ENCODE measurements at regions not wholly inside any gene's neighbourhood (a gene's known extent, or its start where the extent isn't known, plus 50 kb on each side); places are given as distances from the start of the nearest gene placed in this dataset.

DNA sequence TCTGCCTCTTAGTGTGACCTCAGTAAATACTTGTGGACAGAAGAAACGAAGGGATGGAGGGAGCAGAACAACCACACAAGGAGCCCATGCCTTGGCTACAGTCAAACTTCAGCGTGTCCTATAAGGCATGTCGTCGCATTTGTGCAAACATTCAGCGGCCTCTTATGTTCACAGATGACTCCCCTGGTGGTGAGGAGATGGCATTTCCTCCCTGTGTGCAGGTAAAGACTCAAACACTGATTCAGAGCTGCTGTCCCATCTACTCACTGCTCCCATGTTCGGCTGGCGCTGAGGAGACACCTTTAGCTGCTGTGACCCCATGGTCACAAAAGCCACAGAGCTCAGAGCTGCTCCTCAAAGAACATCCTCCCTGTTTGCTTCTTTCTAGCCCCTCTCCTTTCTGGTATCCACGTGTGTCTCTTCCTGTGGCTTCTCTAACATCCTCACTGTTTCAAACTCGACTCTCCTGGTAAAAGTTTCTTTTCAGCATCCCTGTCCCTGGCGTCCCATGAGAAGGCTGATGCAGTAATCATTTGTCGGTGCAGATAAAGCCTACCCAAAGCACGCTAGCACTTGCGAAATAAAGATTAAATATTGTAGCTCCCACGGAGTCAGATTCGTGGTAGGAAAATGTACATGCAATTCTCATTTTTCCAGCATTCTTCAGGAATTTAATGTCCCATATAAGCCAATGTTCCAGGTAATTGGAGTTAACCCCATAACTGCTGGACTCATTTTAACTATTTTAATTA is 124.9 kb upstream of the NEBL start:
- DNase-seq (ENCODE audit: low spot score): peak; percentile 50

DNA sequence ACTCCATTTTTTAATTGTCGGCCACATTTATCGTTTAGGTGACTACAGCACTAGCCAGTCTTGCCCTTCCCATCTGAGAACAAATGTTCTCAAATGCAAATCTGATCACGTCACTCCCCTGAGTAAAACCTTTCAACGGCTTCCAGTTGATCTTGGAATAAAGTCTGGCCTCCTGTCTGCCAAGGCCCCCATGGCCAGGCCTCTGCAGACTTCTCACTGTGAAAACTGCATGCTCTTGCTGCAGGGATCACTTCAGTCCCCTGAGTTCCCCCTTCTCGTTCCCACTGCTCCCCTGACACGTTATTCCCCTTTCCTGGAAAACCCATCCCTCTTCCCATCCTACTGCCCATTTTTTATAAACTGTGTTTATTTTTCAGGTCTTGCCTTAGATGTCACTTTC is 124.1 kb upstream of the NEBL start:
- no peak for DNase-seq (ENCODE audit: low spot score)

DNA sequence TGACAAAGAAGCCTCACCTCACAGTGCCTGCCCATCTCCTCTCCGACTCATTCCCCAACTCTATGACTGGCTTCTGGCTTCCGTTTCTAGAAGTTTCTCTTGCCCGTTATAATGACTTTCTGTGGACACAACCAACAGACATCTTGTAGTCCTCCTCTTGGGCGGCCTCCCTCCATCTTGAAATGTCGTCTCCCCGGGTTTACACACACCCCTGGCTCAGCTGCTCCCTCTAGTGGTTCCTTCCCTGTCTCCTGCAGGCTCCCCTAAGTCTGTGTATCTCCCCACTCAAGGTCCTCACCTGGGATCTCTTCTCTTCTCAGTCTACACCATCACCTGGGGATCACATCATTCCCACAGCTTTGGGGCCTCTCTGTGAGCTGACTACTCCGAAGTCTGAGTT is 123.4 kb upstream of the NEBL start:
- DNase-seq (ENCODE audit: low spot score): no peak

DNA sequence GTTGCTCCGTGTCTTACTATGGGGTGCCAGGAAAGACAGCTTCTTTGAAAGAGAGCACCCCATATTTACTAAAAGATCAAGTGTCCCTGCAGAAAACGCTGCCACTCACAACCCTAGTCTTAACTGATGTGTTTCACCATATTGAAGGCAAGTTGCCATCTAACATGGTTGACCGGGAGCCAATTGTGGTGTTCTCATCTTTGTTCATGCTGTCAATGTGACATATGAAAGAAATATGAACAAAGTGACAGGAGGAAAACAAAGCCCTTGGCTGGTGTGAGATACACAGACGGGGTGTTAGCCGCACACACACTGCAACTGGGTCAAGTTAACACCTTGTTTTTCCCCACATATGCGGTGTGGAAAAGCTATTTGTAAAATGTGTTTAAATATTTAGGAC is 122.3 kb upstream of the NEBL start:
- no peak for DNase-seq (ENCODE audit: low spot score)

- no peak for DNase-seq (ENCODE audit: low spot score)
Measured at GRCh38 chr10:21015851-21016250, 118.7 kb upstream of the NEBL start.

DNA sequence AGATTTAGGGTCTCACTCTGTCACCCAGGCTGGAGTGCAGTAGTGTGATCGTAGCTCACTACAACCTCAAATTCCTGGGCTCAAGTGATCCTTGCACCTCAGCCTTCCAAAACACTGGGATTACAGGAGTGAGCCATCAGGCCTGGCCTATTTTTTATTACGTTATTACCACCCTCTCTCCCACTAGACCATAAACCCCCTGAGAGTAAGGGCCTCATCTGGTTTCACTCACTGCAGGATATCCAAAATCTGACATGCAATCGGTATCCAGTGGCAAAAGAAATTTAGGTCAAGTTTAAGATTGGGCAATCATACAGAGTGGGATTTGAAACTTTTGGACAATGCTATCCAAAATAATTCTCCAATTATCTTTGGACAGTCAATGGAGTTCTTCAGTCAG is 117.0 kb upstream of the NEBL start:
- no peak for DNase-seq (ENCODE audit: low spot score)

- no peak for DNase-seq (ENCODE audit: low spot score)
Measured at GRCh38 chr10:21011433-21012018, 114.4 kb upstream of the NEBL start.

DNA sequence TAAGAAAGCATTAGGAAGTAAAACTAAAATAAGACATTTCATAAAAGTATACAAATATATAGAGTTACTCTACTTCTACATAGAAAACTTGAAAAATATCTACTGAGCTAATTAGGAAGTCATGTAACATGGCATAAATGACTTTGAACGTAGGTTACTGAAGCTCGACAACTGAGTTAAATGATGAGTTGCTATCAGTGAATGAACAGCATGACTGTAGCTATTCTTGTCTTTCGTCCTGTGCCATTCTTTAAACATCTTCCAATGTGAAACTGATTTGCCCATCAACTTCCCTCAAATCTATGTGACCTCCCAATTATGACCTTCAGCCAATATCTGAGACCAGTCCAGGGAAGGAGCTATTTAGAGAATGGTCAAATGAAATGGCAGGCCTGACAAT is 113.5 kb upstream of the NEBL start:
- DNase-seq (ENCODE audit: low spot score): no peak

- DNase-seq (ENCODE audit: low spot score): no peak
Measured at GRCh38 chr10:21003240-21003822, 106.2 kb upstream of the NEBL start.

GRCh38 chr10:21002091-21002878 is 105.2 kb upstream of the NEBL start:
- peak; percentile 64 for DNase-seq (ENCODE audit: low spot score)

- DNase-seq (ENCODE audit: low spot score): no peak
Measured at GRCh38 chr10:20999699-21000098, 102.6 kb upstream of the NEBL start.

GRCh38 chr10:20998036-20998435 is 100.9 kb upstream of the NEBL start:
- no peak for DNase-seq (ENCODE audit: low spot score)

DNA sequence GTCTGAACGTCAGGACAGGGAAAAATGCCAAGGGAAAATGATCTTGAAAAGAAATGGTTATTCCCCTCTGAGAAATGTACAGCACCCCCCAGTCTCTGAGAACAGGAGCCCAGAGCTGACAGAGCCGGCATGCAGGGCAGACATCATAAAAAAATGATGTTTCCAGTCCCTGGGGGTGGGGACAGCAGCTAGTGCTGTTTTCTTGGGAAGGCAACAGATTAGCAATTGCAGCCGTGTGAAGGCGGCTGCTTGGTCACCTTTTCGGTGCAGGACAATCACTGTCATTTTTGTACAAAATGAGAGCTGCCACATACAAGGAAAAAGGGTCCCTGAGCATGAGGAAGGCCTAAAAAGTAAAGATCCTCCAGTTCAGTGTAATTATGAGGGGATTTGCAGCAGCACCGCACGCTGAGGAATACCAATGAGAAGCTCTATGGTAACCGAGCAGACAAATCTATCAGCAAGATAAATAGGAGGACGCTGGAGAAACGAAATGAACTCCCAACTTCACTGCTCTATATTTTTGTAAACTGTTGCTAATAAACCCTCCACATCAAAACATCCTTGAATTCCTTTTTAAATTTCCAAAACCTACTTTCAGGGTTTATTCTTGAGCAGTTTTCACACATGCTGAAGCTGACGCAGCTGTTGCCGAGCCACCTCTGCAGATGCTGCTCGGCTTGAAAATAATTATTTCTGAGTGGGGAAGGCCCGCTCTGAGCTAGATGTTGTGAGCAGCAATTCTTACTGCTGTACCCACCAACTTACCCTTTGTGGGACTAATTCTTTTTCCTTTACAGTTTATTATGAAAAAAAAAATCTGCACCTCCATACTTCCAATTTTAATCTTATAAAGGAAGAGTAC is 98.2 kb upstream of the NEBL start:
- peak; percentile 69 for DNase-seq (ENCODE audit: low spot score)

DNA sequence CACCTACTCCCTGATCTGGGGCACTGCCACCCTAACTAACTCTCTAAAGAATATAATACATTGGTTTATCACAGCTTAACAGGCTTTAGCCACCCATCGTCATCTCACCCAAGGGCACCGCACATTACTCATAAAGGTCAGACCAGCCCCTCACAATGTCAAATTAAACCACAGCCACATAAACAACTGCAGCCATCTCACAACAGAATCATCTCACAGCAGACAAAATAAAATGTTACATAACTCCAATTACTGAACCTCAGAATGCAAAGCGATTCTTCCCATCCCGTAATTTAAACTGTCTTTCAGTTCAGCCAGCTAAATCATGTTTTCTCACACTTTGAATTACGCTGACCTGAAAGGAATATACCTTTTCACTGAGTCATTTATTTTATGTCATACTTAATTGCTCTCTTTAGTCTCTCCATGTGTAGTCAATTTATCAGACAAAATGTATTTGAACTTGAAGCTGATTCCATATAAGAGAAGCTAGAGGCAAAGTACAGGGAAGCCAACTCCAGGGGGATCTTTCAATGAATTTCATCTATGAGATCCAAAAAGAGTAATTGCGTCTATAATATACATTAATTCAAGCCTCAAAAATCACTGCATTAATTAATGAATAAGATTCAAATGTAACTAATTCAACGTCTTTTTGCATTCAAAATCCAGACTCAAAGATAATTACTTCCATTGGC is 96.9 kb upstream of the NEBL start:
- no peak for DNase-seq (ENCODE audit: low spot score)

- DNase-seq (ENCODE audit: low spot score): no peak
Measured at GRCh38 chr10:20993389-20993788, 96.3 kb upstream of the NEBL start.

- DNase-seq (ENCODE audit: low spot score): no peak
Measured at GRCh38 chr10:20991526-20991925, 94.4 kb upstream of the NEBL start.

DNA sequence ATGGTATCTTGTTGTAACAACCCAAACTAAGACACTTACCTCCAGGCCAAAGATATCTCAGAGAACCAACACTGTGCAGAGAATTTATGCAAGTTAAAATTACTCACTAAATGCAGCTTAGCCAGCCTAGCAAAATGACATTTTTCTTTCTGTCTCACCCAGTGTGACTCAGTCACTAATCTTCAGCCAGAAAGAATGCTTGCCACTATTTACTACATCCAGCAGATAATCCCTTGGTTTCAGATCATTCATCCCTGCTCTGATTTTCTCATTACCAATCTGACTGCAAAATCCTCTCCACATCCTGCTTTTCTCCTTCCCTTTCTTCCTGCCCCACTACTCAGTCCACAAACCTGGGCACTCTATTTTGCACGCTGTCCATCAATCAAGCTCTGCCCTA is 93.5 kb upstream of the NEBL start:
- DNase-seq (ENCODE audit: low spot score): peak; percentile 66

DNA sequence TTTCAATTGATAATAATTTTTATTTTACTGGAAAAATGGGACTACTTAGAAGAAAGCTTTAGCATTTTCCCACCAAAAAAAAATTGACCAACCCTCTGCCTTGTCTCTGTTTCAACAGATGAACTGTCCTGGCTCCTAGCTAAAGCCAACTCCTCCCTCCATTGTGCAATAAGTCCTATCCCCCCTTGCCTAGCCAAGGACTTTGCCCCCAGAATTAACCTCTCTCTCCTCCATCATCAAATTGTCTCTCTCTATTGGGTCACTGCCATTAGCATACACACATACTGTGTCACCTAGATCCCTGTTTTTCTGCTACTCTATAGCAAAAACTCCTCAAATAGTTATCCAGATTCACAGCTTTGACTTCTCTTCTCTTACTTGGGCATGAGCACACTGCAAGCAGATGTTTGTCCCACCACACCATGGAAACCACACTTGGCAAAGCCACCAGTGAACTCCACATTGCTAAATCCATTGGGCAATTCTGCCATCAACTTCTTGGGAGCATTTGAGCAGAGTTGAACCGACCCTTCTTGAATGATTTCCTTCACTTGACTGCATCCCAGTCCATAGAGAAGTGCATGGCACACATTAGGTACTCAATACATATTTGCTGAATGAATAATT is 91.4 kb upstream of the NEBL start:
- DNase-seq (ENCODE audit: low spot score): no peak

DNA sequence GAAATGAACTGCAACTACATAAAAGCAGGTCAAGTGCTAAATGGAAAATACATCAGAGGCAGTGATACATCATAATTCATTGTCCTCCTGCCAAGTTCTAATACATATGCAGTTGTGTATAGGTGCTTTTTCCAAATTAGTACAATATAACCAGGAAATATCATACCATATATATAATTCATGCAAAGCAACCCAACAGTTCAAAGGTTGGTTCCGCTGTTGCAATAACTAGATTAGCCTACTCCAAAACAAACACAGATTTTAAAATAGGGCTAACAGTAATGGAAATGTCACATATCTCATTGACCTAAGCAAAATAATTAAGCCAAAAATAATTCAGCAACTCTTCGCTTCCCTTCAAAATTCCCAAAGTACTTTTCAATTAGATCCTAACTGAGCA is 88.9 kb upstream of the NEBL start:
- no peak for DNase-seq (ENCODE audit: low spot score)

DNA sequence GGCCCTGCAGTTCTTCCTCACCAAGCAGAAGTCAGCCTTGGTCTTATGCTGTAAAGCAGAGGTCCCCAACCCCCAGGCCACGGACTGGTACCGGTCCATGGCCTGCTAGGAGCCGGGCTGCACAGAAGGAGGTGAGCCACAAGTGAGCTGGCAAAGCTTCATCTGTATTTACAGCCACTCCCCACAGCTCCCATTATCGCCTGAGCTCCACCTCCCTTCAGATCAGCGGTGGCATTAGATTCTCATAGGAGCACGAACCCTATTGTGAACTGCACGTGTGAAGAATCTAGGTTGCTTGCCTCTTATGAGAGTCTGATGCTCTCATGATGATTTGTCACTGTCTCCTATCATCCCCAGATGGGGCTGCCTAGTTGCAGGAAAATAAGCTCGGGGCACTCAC is 87.6 kb upstream of the NEBL start:
- peak; percentile 63 for DNase-seq (ENCODE audit: low spot score)

DNA sequence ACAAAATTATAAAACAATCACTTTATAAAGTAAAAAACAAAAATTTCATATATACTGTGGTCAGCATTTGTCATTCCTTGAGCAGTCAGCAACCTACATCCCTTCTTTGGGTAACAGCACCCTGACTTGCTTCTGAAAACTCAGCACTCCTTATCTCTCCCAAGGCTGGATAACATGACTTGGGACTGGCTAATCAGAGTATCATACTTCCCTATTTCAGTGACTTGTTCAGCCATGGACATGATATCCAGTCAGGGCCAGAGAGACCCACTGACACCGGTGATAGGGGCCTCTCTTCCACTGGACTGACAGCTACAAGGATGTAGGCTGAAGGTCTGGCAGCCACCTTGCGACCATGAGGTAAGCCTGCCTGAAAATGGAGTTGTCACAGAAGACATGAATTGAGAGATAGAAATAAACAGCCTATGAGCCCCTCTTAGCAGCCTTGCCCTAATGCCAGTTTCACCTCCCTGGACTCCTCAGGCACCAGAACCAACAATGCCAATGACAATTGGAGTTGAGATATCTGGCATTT is 84.4 kb upstream of the NEBL start:
- DNase-seq (ENCODE audit: low spot score): no peak
